Psoas muscle (tissue), 7 donors: ENCODE measurements at regions not wholly inside any gene's neighbourhood (a gene's known extent, or its start where the extent isn't known, plus 50 kb on each side); places are given as distances from the start of the nearest gene placed in this dataset.

ENCODE experiments used
- ATAC-seq, 4 donors: fragments of 200-7000 bp; cut with Tn5 transposase; one replicate each; pipeline ENCODE4 v1.9.1; 2020; ENCODE audit warnings: moderate library complexity in 3 of 4, mild to moderate bottlenecking in 2 of 4
- DNase-seq, 2 donors: peaks; one replicate each; pipeline ENCODE4 v3.0.0-alpha.2; 2020
- H3K27ac ChIP-seq: fragments of 200-600 bp; one replicate; pipeline ENCODE4 v1.8.0; 2022
- H3K27me3 ChIP-seq, 3 donors: fragments of 200-600 bp in 1 of 3; one replicate each; pipeline versions ENCODE4 v1.6.1 to v1.8.0; 2013 to 2022; ENCODE audit warnings: low read length in 2 of 3, mild to moderate bottlenecking in 2 of 3, moderate library complexity in 1 of 3; ENCODE audit not compliant: insufficient read depth in 3 of 3
- H3K36me3 ChIP-seq, 2 donors: fragments of 200-600 bp in 1 of 2; one replicate each; pipeline versions ENCODE4 v1.6.1 to v1.8.0; 2013 to 2022; ENCODE audit warnings: low read depth in 1 of 2, mild to moderate bottlenecking in 1 of 2, moderate library complexity in 1 of 2; ENCODE audit not compliant: insufficient read depth in 1 of 2
- H3K4me1 ChIP-seq: fragments of 200-600 bp; one replicate; pipeline ENCODE4 v1.8.0; 2022
- H3K4me3 ChIP-seq: fragments of 200-600 bp; one replicate; pipeline ENCODE4 v1.8.0; 2022; ENCODE audit warnings: mild to moderate bottlenecking
- H3K9me3 ChIP-seq: fragments of 200-600 bp; one replicate; pipeline ENCODE4 v1.8.0; 2022
- CTCF ChIP-seq: fragments of 200-600 bp; IDR thresholded peaks from one replicate; pipeline ENCODE4 v1.8.0; 2022; ENCODE audit warnings: antibody characterized with exemption
- WGBS, 3 donors: extraction: QIAGEN DNeasy Blood & Tissue Kit; methylation state at CpG; one replicate each; pipeline versions ENCODE4 v1.1.6 to v1.1.7; 2013; 5-methylcytosine and 5-hydroxymethylcytosine counted together
- intact Hi-C, 2 donors: fragments of 100-400 bp; cut with DNase I; formaldehyde crosslinking; loops; one replicate each; pipeline versions ENCODE4 v1.11.0 to v1.14.2; 2022
- donor health status: healthy with polysubstance abuse.
- donor health status: DM: no; HTN: no; CAD: no; lungs with moderate emphysema.
- donor health status: Bipolar disorder and iron deficiency.
- donor health status: healthy.
- donor health status: DM: yes; HTN: yes; CAD: no.
- donor health status: DM: no; HTN: no; CAD: no.
- donor health status: DM: yes; HTN: yes; CAD: no.

GRCh38 chr22:22390989-22391388 is 117.6 kb downstream of the ZNF280B start:
- peaks cover 0 to 14% (median 2%) of the 10 kb centered on the region in 3 donors for H3K27me3 ChIP-seq
- no peak overlapping the region for H3K4me3 ChIP-seq
- intact Hi-C loops, result no loop called here
- DNase-seq, result no peak
- no peaks in the 10 kb centered on the region for H3K36me3 ChIP-seq
- ATAC-seq, result no peak
- no peak overlapping the region for H3K27ac ChIP-seq
- no peaks in the 10 kb centered on the region for H3K4me1 ChIP-seq
- no peak for TF ChIP-seq CTCF
- 82 to 87% (median 85%) methylated on average over 4 of the region's 4 CpGs for WGBS, 3 donors
- no peaks in the 10 kb centered on the region for H3K9me3 ChIP-seq

GRCh38 chr22:22391543-22391942 is 117.0 kb downstream of the ZNF280B start:
- H3K4me1 ChIP-seq, result no peaks in the 10 kb centered on the region
- no peak overlapping the region for H3K27ac ChIP-seq
- no peaks in the 10 kb centered on the region for H3K9me3 ChIP-seq
- H3K36me3 ChIP-seq, result no peaks in the 10 kb centered on the region
- TF ChIP-seq CTCF, result no peak
- peaks cover 0 to 16% (median 2%) of the 10 kb centered on the region in 3 donors for H3K27me3 ChIP-seq
- DNase-seq (no peak), ATAC-seq (no peak)
- H3K4me3 ChIP-seq, result no peak overlapping the region
- intact Hi-C loops, result no loop called here

GRCh38 chr22:22392131-22392530 is 116.4 kb downstream of the ZNF280B start:
- Histone ChIP-seq H3K4me1 (no peaks in the 10 kb centered on the region), H3K9me3 (no peaks in the 10 kb centered on the region), H3K36me3 (no peaks in the 10 kb centered on the region), H3K4me3 (no peak overlapping the region), H3K27ac (no peak overlapping the region), H3K27me3 (peaks cover 0 to 17% (median 2%) of the 10 kb centered on the region in 3 donors)
- TF ChIP-seq CTCF, result no peak
- DNase-seq (no peak), ATAC-seq (no peak)
- 72 to 84% (median 74%) methylated on average over 4 of the region's 4 CpGs for WGBS, 3 donors
- intact Hi-C loops, result no loop called here

GRCh38 chr22:22394591-22394990 is 114.0 kb downstream of the ZNF280B start:
- no peak for ATAC-seq
- Histone ChIP-seq H3K4me3 (no peak overlapping the region), H3K27ac (no peak overlapping the region), H3K4me1 (no peaks in the 10 kb centered on the region), H3K9me3 (no peaks in the 10 kb centered on the region), H3K27me3 (peaks cover 0 to 22% (median 2%) of the 10 kb centered on the region in 3 donors), H3K36me3 (no peaks in the 10 kb centered on the region)
- 55 to 71% (median 67%) methylated on average over 1 of the region's 1 CpG for WGBS, 3 donors
- no peak for DNase-seq
- intact Hi-C loops, result no loop called here
- TF ChIP-seq CTCF, result no peak

- no peak for TF ChIP-seq CTCF
- Histone ChIP-seq H3K27ac (no peak overlapping the region), H3K4me1 (no peaks in the 10 kb centered on the region), H3K27me3 (peaks cover 0 to 22% (median 2%) of the 10 kb centered on the region in 3 donors), H3K9me3 (no peaks in the 10 kb centered on the region), H3K4me3 (no peak overlapping the region), H3K36me3 (no peaks in the 10 kb centered on the region)
- no peak for ATAC-seq
- intact Hi-C loops, result loop anchor here in 1 of 2 donors (5.0 kb wide), 1 partner anchor 43 kb away; no protein-coding TSS in a partner anchor
- WGBS, 3 donors, result 55 to 72% (median 68%) methylated on average over 3 of the region's 3 CpGs
- no peak for DNase-seq
Observed at GRCh38 chr22:22395245-22395644, 113.3 kb downstream of the ZNF280B start.
